ENCODE measurements at regions not wholly inside any gene's neighbourhood (a gene's known extent, or its start where the extent isn't known, plus 50 kb on each side); places are given as distances from the start of the nearest gene placed in this dataset.
"Not testable (repeated sequence)": the region's sequence is repeated elsewhere in the genome, so short reads cannot be mapped to it uniquely, and the experiment has no call there.

- TF ChIP-seq POLR2AphosphoS5 (IDR thresholded peaks at IDR 0.05) (no peak), EP300 (IDR thresholded peaks at IDR 0.05) (no peak), POLR2A (IDR thresholded peaks at IDR 0.05) (no peak), CTCF (IDR thresholded peaks at IDR 0.05) (no peak)
- Histone ChIP-seq H3K9me3 (no peaks in the 10 kb centered on the region), H3K4me1 (no peaks in the 10 kb centered on the region), H3K27ac (no peak overlapping the region), H3K36me3 (no peaks in the 10 kb centered on the region), H3K27me3 (no peaks in the 10 kb centered on the region), H3K4me3 (no peak overlapping the region)
- ATAC-seq = no peak
- WGBS, 2 donors (ENCODE audit: low coverage in 1 of 2) = 85 to 93% methylated on average over 2 of the region's 2 CpGs
These were observed 92.7 kb upstream of the IL15 start for GRCh38 chr4:141543706-141544105.

DNA sequence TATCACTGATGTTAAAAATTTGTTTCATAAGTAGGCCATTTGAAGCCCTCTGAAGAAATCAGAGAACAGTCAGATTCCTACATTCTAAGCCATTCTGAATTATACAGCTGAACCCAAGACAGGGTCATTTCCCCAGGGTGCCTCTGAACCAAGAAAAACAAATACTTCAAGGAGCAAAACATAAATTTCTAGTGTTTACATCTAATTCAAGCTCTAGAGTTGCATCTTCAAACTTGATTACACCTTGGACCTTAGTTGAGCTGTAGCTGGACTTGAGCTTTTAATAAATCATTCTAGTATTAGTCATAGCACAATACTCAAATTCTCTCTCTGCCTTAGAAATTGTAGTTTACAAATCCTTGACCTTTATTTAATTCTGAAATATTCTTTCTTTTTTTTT lies 87.6 kb upstream of the IL15 start:
- H3K27ac ChIP-seq = no peak overlapping the region
- H3K27me3 ChIP-seq = no peaks in the 10 kb centered on the region
- ATAC-seq = no peak
- H3K4me3 ChIP-seq = no peak overlapping the region
- H3K4me1 ChIP-seq = no peaks in the 10 kb centered on the region
- no peak for TF ChIP-seq EP300 (IDR thresholded peaks at IDR 0.05)
- no peak for TF ChIP-seq CTCF (IDR thresholded peaks at IDR 0.05)
- H3K36me3 ChIP-seq = no peaks in the 10 kb centered on the region
- peaks cover 0 to 3% (median 0%) of the 10 kb centered on the region in 3 donors for H3K9me3 ChIP-seq

DNA sequence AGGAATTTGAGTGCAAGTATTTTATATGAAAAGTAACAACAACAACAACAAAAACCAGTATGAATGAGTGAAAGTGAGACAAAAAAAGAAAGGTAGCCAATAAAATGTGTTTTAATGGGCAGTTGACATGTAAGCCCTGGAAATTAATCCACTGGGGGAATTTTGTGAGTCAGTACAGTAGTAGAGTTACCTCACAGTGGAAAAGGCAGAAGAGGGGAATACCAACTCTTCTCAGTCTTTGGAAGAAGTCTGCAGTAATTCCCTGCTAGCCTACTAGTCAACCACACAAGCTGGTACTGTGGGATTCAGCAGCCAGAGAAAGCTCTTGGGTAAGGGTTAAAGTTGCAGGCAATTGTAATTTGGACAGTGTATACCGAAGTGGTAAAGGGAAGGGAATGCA lies 76.3 kb upstream of the IL15 start:
- Histone ChIP-seq H3K27ac (no peak overlapping the region), H3K27me3 (no peaks in the 10 kb centered on the region), H3K4me1 (no peaks in the 10 kb centered on the region), H3K4me3 (no peak overlapping the region), H3K36me3 (no peaks in the 10 kb centered on the region), H3K9me3 (no peaks in the 10 kb centered on the region)
- 50% methylated on average over 1 of the region's 1 CpG; no CpG with 5 or more reads in 1 of the 2 donors for WGBS, 2 donors (ENCODE audit: low coverage in 1 of 2)
- TF ChIP-seq POLR2AphosphoS5 (IDR thresholded peaks at IDR 0.05) (no peak), CTCF (IDR thresholded peaks at IDR 0.05) (no peak), POLR2A (IDR thresholded peaks at IDR 0.05) (no peak), EP300 (IDR thresholded peaks at IDR 0.05) (no peak)
- no peak for ATAC-seq

DNA sequence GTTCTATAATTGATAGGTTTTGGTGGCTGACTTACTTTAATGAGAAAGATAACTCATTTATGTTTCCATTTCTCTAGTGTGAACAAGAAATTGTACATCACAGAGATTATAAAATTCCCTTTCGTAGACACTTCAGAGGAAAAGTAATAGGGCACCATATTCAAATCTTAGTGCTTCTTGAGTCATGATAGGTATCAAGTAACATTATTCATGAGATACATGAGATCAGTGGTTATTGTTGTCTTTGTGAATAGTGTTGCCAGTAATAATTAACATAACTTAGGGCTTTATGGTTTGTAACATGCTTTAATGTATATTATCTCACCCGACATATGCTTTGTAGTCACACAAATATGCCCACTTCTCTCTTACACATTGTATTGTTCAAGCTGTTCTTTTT lies 73.7 kb upstream of the IL15 start:
- H3K27me3 ChIP-seq = no peaks in the 10 kb centered on the region
- no peak overlapping the region for H3K4me3 ChIP-seq
- 94 to 96% methylated on average over 2 of the region's 2 CpGs for WGBS, 2 donors (ENCODE audit: low coverage in 1 of 2)
- no peak for TF ChIP-seq POLR2AphosphoS5 (IDR thresholded peaks at IDR 0.05)
- TF ChIP-seq EP300 (IDR thresholded peaks at IDR 0.05) = no peak
- no peak for TF ChIP-seq CTCF (IDR thresholded peaks at IDR 0.05)
- TF ChIP-seq POLR2A (IDR thresholded peaks at IDR 0.05) = no peak
- H3K9me3 ChIP-seq = no peaks in the 10 kb centered on the region
- H3K36me3 ChIP-seq = no peaks in the 10 kb centered on the region
- no peak for ATAC-seq
- no peaks in the 10 kb centered on the region for H3K4me1 ChIP-seq
- no peak overlapping the region for H3K27ac ChIP-seq

GRCh38 chr4:141563723-141564122 lies 72.7 kb upstream of the IL15 start:
- TF ChIP-seq POLR2AphosphoS5 (IDR thresholded peaks at IDR 0.05) (no peak), POLR2A (IDR thresholded peaks at IDR 0.05) (no peak), CTCF (IDR thresholded peaks at IDR 0.05) (no peak), EP300 (IDR thresholded peaks at IDR 0.05) (no peak)
- no peak for ATAC-seq

DNA sequence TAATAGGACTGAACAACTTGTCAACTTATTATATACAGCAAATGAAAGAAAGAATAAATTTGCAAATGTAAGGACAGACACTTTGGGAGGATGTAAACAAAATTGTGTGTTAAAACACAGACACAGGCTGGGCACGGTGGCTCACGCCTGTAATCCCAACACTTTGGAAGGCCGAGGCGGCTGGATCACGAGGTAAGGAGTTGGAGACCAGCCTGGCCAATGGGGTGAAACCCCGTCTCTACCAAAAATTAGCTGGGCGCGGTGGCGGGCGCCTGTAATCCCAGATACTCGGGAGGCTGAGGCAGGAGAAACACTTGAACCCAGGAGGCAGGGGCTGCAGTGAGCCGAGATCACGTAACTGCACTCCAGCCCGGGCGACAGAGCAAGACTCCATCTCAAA lies 71.4 kb upstream of the IL15 start:
- WGBS, 2 donors (ENCODE audit: low coverage in 1 of 2) = 93 to 95% methylated on average over 6 to 11 of the region's 15 CpGs
- H3K9me3 ChIP-seq, ATAC-seq, H3K4me1 ChIP-seq, H3K4me3 ChIP-seq, H3K27me3 ChIP-seq, H3K36me3 ChIP-seq, H3K27ac ChIP-seq: not testable (repeated sequence)

More at GRCh38 chr4:141563723-141564122, 72.7 kb upstream of the IL15 start:
- H3K36me3 ChIP-seq = no peaks in the 10 kb centered on the region
- H3K27me3 ChIP-seq = no peaks in the 10 kb centered on the region
- no peaks in the 10 kb centered on the region for H3K4me1 ChIP-seq
- H3K4me3 ChIP-seq = no peak overlapping the region
- H3K9me3 ChIP-seq = no peaks in the 10 kb centered on the region
- H3K27ac ChIP-seq = no peak overlapping the region

Measured in gastroesophageal sphincter (tissue), 4 donors.